ENCODE measurements at regions not wholly inside any gene's neighbourhood (a gene's known extent, or its start where the extent isn't known, plus 50 kb on each side); places are given as distances from the start of the nearest gene placed in this dataset.

DNA sequence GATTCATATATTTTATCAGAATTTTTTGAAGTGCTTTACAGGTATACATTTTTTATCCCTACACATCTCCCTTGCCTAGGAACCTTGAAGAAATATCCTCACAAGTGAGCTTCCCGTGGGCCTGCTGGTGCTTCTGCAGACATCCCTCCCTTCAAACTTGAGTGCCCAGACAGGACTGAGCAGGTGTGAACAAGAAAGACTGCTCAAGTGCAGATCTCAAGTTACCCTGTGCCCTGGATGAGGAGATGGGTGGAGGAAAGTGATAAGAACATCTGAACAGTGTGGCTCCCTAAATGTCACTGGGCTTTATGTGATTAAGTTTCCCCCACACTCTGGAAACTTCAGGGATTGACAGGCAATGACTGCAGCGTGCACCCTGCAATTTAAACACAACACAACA, 209.8 kb downstream of the TLE1 start:
- TF ChIP-seq, protein P1, sequence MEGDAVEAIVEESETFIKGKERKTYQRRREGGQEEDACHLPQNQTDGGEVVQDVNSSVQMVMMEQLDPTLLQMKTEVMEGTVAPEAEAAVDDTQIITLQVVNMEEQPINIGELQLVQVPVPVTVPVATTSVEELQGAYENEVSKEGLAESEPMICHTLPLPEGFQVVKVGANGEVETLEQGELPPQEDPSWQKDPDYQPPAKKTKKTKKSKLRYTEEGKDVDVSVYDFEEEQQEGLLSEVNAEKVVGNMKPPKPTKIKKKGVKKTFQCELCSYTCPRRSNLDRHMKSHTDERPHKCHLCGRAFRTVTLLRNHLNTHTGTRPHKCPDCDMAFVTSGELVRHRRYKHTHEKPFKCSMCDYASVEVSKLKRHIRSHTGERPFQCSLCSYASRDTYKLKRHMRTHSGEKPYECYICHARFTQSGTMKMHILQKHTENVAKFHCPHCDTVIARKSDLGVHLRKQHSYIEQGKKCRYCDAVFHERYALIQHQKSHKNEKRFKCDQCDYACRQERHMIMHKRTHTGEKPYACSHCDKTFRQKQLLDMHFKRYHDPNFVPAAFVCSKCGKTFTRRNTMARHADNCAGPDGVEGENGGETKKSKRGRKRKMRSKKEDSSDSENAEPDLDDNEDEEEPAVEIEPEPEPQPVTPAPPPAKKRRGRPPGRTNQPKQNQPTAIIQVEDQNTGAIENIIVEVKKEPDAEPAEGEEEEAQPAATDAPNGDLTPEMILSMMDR (IDR thresholded peaks at IDR 0.05; ENCODE audit: poor library complexity) = no peak
- TF ChIP-seq EZH2phosphoT487 (IDR thresholded peaks at IDR 0.05; ENCODE audit: low read depth, severe bottlenecking, unreplicated experiment) (no peak), EZH2 (IDR thresholded peaks at IDR 0.05; ENCODE audit: borderline replicate concordance) (no peak)

Data from hepatocyte (in vitro differentiated cells).